PC-3 (cell line): ENCODE measurements at regions not wholly inside any gene's neighbourhood (a gene's known extent, or its start where the extent isn't known, plus 50 kb on each side); places are given as distances from the start of the nearest gene placed in this dataset.

Experiments used
- ATAC-seq: fragments of 200-7000 bp; cut with Tn5 transposase; 2 replicates; pipeline ENCODE4 v1.9.1; 2020; ENCODE audit warnings: mild to moderate bottlenecking, moderate library complexity
- BruUV-seq: library from RNA; stranded (reverse); fragments of 400-500 nt; replicated peaks from 2 replicates; lab custom pipeline; 2021; lab: Mats Ljungman, UMichigan
- CTCF ChIA-PET: fragments of 300-600 bp; sonication (Branson Sonifier 250); formaldehyde crosslinking; loops from one replicate; lab custom pipeline; 2022; ENCODE audit warnings: antibody characterized with exemption; lab: Charles Lee
- POLR2A ChIA-PET: fragments of 300-600 bp; sonication (Branson Sonifier 250); formaldehyde crosslinking; loops from one replicate; lab custom pipeline; 2022; ENCODE audit warnings: antibody characterized with exemption; ENCODE audit not compliant: unreplicated experiment; lab: Charles Lee
- DNase-seq: peaks from one replicate; pipeline ENCODE4 v3.0.0-alpha.2; 2015
- H2AFZ ChIP-seq: fragments of 300-600 bp; sonication (generic); 2 replicates; pipeline ENCODE4 v1.6.0; 2016; ENCODE audit warnings: antibody characterized with exemption, low read length
- H3F3A ChIP-seq: fragments of 300-600 bp; sonication (generic); one replicate; pipeline ENCODE4 v1.6.0; 2017; ENCODE audit warnings: antibody characterized with exemption, low read length, control low read depth, mild to moderate bottlenecking; ENCODE audit not compliant: unreplicated experiment
- H3K27ac ChIP-seq: fragments of 300-600 bp; sonication (generic); 2 replicates; pipeline ENCODE4 v1.5.1; 2016; ENCODE audit warnings: mild to moderate bottlenecking, low read length
- H3K27me3 ChIP-seq: fragments of 300-600 bp; sonication (generic); 2 replicates; pipeline ENCODE4 v1.6.1; 2016; ENCODE audit warnings: low read length, mixed read lengths
- H3K36me3 ChIP-seq: fragments of 300-600 bp; sonication (generic); 2 replicates; pipeline ENCODE4 v1.6.1; 2016; ENCODE audit warnings: low read depth, mixed run types, low read length, mixed read lengths
- H3K4me1 ChIP-seq: fragments of 300-600 bp; sonication (generic); 2 replicates; pipeline ENCODE4 v1.5.1; 2016; ENCODE audit warnings: low read length; ENCODE audit not compliant: insufficient read depth
- H3K4me2 ChIP-seq: fragments of 300-600 bp; sonication (generic); 2 replicates; pipeline ENCODE4 v1.6.0; 2016; ENCODE audit warnings: low read length
- H3K4me3 ChIP-seq: fragments of 300-600 bp; sonication (generic); 2 replicates; pipeline ENCODE4 v1.5.1; 2016; ENCODE audit warnings: mild to moderate bottlenecking, low read length, mixed read lengths
- H3K79me2 ChIP-seq: fragments of 300-600 bp; sonication (generic); 2 replicates; pipeline ENCODE4 v1.6.1; 2017; ENCODE audit warnings: low read length, mixed read lengths
- H3K9ac ChIP-seq: fragments of 300-600 bp; sonication (generic); 2 replicates; pipeline ENCODE4 v1.6.0; 2016; ENCODE audit warnings: mild to moderate bottlenecking, low read length
- H3K9me2 ChIP-seq: fragments of 300-600 bp; sonication (generic); replicated peaks from 2 replicates; pipeline ENCODE4 v1.6.1; 2016; ENCODE audit warnings: mixed run types, low read length, mixed read lengths
- H3K9me3 ChIP-seq: fragments of 300-600 bp; sonication (generic); 2 replicates; pipeline ENCODE4 v1.6.1; 2016; ENCODE audit warnings: low read length, mixed read lengths
- H4K20me1 ChIP-seq: fragments of 300-600 bp; sonication (generic); 2 replicates; pipeline ENCODE4 v1.6.1; 2016; ENCODE audit warnings: low read length, mixed read lengths
- EZH2 ChIP-seq: fragments of 300-600 bp; sonication (generic); IDR thresholded peaks from one replicate; pipeline ENCODE4 v1.6.1; 2017; ENCODE audit warnings: antibody characterized with exemption, mild to moderate bottlenecking, low read length; ENCODE audit not compliant: unreplicated experiment
- EZH2phosphoT487 ChIP-seq: fragments of 300-600 bp; sonication (generic); IDR thresholded peaks from 2 replicates; pipeline ENCODE4 v1.6.1; 2018; ENCODE audit warnings: mild to moderate bottlenecking, antibody characterized with exemption, low read length, borderline replicate concordance
- intact Hi-C: fragments of 100-400 bp; cut with micrococcal nuclease; formaldehyde crosslinking; loops from 2 replicates; pipeline ENCODE4 v1.9.0; 2023
- TF ChIP-seq, protein P1 (sequence below): fragments of 300-600 bp; sonication (generic); conservative IDR thresholded peaks from 2 replicates; pipeline ENCODE4 v1.5.1; 2017; ENCODE audit warnings: antibody characterized with exemption, low read depth, mild to moderate bottlenecking, low read length

GRCh38 chr2:118737684-118738083 is 109.8 kb downstream of the EN1 start:
- Histone ChIP-seq H3K27ac (no peak overlapping the region), H3K9me2 (no peaks in the 10 kb centered on the region), H3K9me3 (no peaks in the 10 kb centered on the region), H3F3A (no peaks in the 10 kb centered on the region), H2AFZ (no peak overlapping the region), H3K36me3 (no peaks in the 10 kb centered on the region), H3K79me2 (no peaks in the 10 kb centered on the region), H4K20me1 (no peaks in the 10 kb centered on the region), H3K9ac (no peak overlapping the region), H3K27me3 (no peaks in the 10 kb centered on the region), H3K4me2 (no peak overlapping the region), H3K4me3 (no peak overlapping the region), H3K4me1 (peaks cover 15% of the 10 kb centered on the region)
- intact Hi-C loops, result loop anchor here (2.0 kb wide), 1 partner anchor 15 kb away; no protein-coding TSS in a partner anchor
- TF ChIP-seq, protein P1, sequence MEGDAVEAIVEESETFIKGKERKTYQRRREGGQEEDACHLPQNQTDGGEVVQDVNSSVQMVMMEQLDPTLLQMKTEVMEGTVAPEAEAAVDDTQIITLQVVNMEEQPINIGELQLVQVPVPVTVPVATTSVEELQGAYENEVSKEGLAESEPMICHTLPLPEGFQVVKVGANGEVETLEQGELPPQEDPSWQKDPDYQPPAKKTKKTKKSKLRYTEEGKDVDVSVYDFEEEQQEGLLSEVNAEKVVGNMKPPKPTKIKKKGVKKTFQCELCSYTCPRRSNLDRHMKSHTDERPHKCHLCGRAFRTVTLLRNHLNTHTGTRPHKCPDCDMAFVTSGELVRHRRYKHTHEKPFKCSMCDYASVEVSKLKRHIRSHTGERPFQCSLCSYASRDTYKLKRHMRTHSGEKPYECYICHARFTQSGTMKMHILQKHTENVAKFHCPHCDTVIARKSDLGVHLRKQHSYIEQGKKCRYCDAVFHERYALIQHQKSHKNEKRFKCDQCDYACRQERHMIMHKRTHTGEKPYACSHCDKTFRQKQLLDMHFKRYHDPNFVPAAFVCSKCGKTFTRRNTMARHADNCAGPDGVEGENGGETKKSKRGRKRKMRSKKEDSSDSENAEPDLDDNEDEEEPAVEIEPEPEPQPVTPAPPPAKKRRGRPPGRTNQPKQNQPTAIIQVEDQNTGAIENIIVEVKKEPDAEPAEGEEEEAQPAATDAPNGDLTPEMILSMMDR, result no peak
- no peak for TF ChIP-seq EZH2phosphoT487
- no peak for TF ChIP-seq EZH2
- DNase-seq, result peak; percentile 10
- no peak for ATAC-seq
- BruUV-seq, result no TSS peak
- CTCF ChIA-PET, result no interaction called here
- POLR2A ChIA-PET, result no interaction called here

GRCh38 chr2:118732432-118732831 is 115.0 kb downstream of the EN1 start:
- Histone ChIP-seq H3K79me2 (no peaks in the 10 kb centered on the region), H3K27ac (no peak overlapping the region), H3K9ac (no peak overlapping the region), H3K9me2 (no peaks in the 10 kb centered on the region), H3K4me2 (no peak overlapping the region), H3K27me3 (no peaks in the 10 kb centered on the region), H3K4me1 (no peaks in the 10 kb centered on the region), H4K20me1 (no peaks in the 10 kb centered on the region), H3K4me3 (no peak overlapping the region), H3F3A (no peaks in the 10 kb centered on the region), H3K36me3 (no peaks in the 10 kb centered on the region), H2AFZ (no peak overlapping the region), H3K9me3 (0 out of 2 replicates have a peak, but pooled peaks cover 3% of the 10 kb centered on the region)
- POLR2A ChIA-PET, result no interaction called here
- intact Hi-C loops, result no loop called here
- TF ChIP-seq EZH2, result no peak
- TF ChIP-seq EZH2phosphoT487, result no peak
- TF ChIP-seq, protein P1, result no peak
- ATAC-seq (no peak), DNase-seq (no peak)
- CTCF ChIA-PET, result no interaction called here
- no TSS peak for BruUV-seq

DNA sequence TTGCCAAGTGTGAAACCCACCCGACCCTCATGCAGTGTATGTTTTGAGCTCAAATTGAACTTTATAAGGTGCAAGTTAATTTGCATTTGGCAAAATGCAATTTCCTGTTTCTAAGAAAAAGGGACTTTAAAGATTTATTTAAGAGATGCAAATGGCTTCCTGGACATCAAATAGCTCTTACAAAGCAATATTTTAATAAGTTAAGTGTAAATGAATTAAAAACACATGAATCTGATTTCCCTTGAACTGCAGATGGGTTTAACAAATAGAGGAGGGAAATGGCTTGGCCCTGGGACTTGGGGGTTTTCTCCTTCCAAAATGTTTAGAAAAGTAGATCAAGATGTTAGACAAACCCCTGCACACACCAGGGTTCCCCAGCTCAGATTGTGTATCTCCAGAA is 116.0 kb downstream of the EN1 start:
- no peak overlapping the region for H3K4me2 ChIP-seq
- no peak overlapping the region for H2AFZ ChIP-seq
- no peak overlapping the region for H3K9ac ChIP-seq
- H4K20me1 ChIP-seq, result no peaks in the 10 kb centered on the region
- intact Hi-C loops, result no loop called here
- 0 out of 2 replicates have a peak, but pooled peaks cover 3% of the 10 kb centered on the region for H3K9me3 ChIP-seq
- TF ChIP-seq EZH2phosphoT487 (no peak), EZH2 (no peak)
- TF ChIP-seq, protein P1, result no peak
- no peaks in the 10 kb centered on the region for H3K27me3 ChIP-seq
- DNase-seq (no peak), ATAC-seq (no peak)
- H3K36me3 ChIP-seq, result no peaks in the 10 kb centered on the region
- H3K4me1 ChIP-seq, result no peaks in the 10 kb centered on the region
- no peak overlapping the region for H3K27ac ChIP-seq
- H3K79me2 ChIP-seq, result no peaks in the 10 kb centered on the region
- no TSS peak for BruUV-seq
- CTCF ChIA-PET, result no interaction called here
- H3F3A ChIP-seq, result no peaks in the 10 kb centered on the region
- no peaks in the 10 kb centered on the region for H3K9me2 ChIP-seq
- H3K4me3 ChIP-seq, result no peak overlapping the region
- POLR2A ChIA-PET, result no interaction called here
